HAP-1 (cell line): ENCODE measurements at regions not wholly inside any gene's neighbourhood (a gene's known extent, or its start where the extent isn't known, plus 50 kb on each side); places are given as distances from the start of the nearest gene placed in this dataset.

Source experiments
- DNase-seq, 2 experiments: peaks; one replicate each; pipeline ENCODE4 v3.0.0-alpha.2; 2016 to 2020; ENCODE audit warnings: low spot score in 2 of 2
- H3K27me3 ChIP-seq: fragments of 250-450 bp; sonication (Bioruptor Pico); 2 replicates; pipeline ENCODE4 v1.5.1; 2020; ENCODE audit warnings: low read depth, mild to moderate bottlenecking, moderate library complexity
- H3K36me3 ChIP-seq: fragments of 250-450 bp; sonication (Bioruptor Pico); replicated peaks from 2 replicates; pipeline ENCODE4 v1.5.1; 2020; ENCODE audit warnings: mild to moderate bottlenecking
- H3K4me1 ChIP-seq: fragments of 250-450 bp; sonication (Bioruptor Pico); 2 replicates; pipeline ENCODE4 v1.5.1; 2020; ENCODE audit warnings: mild to moderate bottlenecking
- H3K4me3 ChIP-seq: fragments of 250-450 bp; sonication (Bioruptor Pico); 2 replicates; pipeline ENCODE4 v1.5.1; 2020; ENCODE audit warnings: mild to moderate bottlenecking, moderate library complexity
- H3K9me3 ChIP-seq: fragments of 250-450 bp; sonication (Bioruptor Pico); 2 replicates; pipeline ENCODE4 v1.5.1; 2020; ENCODE audit warnings: mild to moderate bottlenecking, moderate library complexity
- in situ Hi-C: fragments of 300-500 bp; cut with MboI; formaldehyde crosslinking; loops from 3 replicates; pipeline ENCODE4 v1.14.3; 2020; ENCODE audit warnings: low sequenced_read_pairs, inconsistent platforms, mixed read lengths

DNA sequence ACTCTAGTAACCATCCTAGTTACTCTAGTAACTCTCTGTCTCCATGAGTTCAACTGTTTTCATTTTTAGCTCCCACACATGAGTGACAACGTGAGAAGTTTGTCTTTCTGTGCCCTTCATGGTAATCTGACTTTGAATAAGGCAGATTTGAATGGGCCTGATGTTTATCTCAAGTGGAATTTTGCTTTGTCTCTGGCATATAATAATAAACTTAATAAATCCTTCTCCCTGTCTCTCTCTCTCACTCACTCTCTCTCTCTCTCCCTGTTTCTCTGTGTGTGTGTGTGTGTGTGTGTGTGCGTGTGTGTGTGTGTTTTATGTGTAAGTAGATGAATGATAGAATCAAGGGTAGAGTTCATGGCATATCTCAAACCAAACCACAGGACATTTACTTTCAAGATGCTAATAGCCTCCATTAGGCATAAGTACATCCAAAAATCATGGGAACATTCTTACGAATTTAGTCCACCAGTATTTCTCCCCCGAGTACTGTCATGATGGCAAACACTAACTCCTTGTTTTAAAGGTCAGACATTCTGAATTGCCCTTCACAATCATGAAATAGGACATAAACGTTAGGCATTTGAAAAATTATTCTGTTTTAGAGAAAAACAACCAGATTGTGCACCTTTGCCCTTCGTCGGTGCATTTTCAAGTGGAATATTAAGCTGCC, 193.1 kb downstream of the SPATA18 start:
- Histone ChIP-seq H3K9me3 (no peaks in the 10 kb centered on the region), H3K27me3 (no peaks in the 10 kb centered on the region; the same call in 1 of the 2 replicates), H3K4me3 (no peak overlapping the region), H3K4me1 (no peaks in the 10 kb centered on the region; the same call in 1 of the 2 replicates), H3K36me3 (no peaks in the 10 kb centered on the region)
- in situ Hi-C loops = loop anchor here (25.0 kb wide), 2 partner anchors 743 to 1993 kb away; partner anchors contain the start of gene PDGFRA
- DNase-seq = no peak

GRCh38 chr4:52244848-52245247, 193.7 kb downstream of the SPATA18 start:
- Histone ChIP-seq H3K4me1 (no peaks in the 10 kb centered on the region; the same call in 1 of the 2 replicates), H3K36me3 (no peaks in the 10 kb centered on the region), H3K9me3 (no peaks in the 10 kb centered on the region), H3K4me3 (no peak overlapping the region), H3K27me3 (no peaks in the 10 kb centered on the region; the same call in 1 of the 2 replicates)
- in situ Hi-C loops = loop anchor here (25.0 kb wide), 2 partner anchors 742 to 1992 kb away; partner anchors contain the start of gene PDGFRA
- no peak for DNase-seq

DNA sequence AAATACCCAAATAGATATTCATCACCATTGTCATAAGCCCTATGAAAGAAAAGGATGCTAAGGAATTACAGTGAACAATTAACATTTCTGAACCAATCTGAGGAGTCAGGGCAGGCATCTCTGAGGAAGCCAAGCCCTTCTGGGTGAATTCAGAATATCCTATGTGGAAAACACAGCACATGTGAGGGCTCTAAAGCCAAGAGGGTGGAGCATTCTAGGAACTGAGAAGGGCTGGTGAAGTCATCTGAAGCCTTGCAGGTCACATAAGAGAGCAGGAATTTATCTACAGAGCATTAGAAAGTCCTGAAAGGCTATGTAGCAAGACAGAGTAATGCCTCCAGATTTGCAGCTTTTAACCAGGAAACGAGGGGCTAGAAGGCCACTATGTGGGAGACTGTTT, 195.7 kb downstream of the SPATA18 start:
- Histone ChIP-seq H3K4me1 (no peaks in the 10 kb centered on the region; the same call in 1 of the 2 replicates), H3K36me3 (no peaks in the 10 kb centered on the region), H3K27me3 (no peaks in the 10 kb centered on the region; the same call in 1 of the 2 replicates), H3K4me3 (no peak overlapping the region), H3K9me3 (no peaks in the 10 kb centered on the region)
- in situ Hi-C loops = loop anchor here (25.0 kb wide), 2 partner anchors 740 to 1990 kb away; partner anchors contain the start of gene PDGFRA
- DNase-seq = no peak

- H3K4me1 ChIP-seq = no peaks in the 10 kb centered on the region; the same call in 1 of the 2 replicates
- no peak for DNase-seq
- no peaks in the 10 kb centered on the region; the same call in 1 of the 2 replicates for H3K27me3 ChIP-seq
- H3K4me3 ChIP-seq = no peak overlapping the region
- in situ Hi-C loops = loop anchor here (25.0 kb wide), 2 partner anchors 739 to 1989 kb away; partner anchors contain the start of gene PDGFRA
- H3K9me3 ChIP-seq = no peaks in the 10 kb centered on the region
- no peaks in the 10 kb centered on the region for H3K36me3 ChIP-seq
These were observed 196.8 kb downstream of the SPATA18 start for GRCh38 chr4:52247941-52248340.

- no peak for DNase-seq
- Histone ChIP-seq H3K4me3 (no peak overlapping the region), H3K4me1 (no peaks in the 10 kb centered on the region; the same call in 1 of the 2 replicates), H3K36me3 (no peaks in the 10 kb centered on the region), H3K9me3 (no peaks in the 10 kb centered on the region), H3K27me3 (no peaks in the 10 kb centered on the region; the same call in 1 of the 2 replicates)
- in situ Hi-C loops = loop anchor here (25.0 kb wide), 2 partner anchors 738 to 1988 kb away; partner anchors contain the start of gene PDGFRA
These were observed 197.7 kb downstream of the SPATA18 start for GRCh38 chr4:52248820-52249219.

- Histone ChIP-seq H3K4me3 (no peak overlapping the region), H3K27me3 (peaks cover 3% of the 10 kb centered on the region; the same call in 1 of the 2 replicates), H3K9me3 (no peaks in the 10 kb centered on the region), H3K4me1 (no peaks in the 10 kb centered on the region; the same call in 1 of the 2 replicates), H3K36me3 (no peaks in the 10 kb centered on the region)
- in situ Hi-C loops = loop anchor here (25.0 kb wide), 2 partner anchors 738 to 1988 kb away; partner anchors contain the start of gene PDGFRA
- no peak for DNase-seq
These were observed 198.5 kb downstream of the SPATA18 start for GRCh38 chr4:52249581-52249980.

DNA sequence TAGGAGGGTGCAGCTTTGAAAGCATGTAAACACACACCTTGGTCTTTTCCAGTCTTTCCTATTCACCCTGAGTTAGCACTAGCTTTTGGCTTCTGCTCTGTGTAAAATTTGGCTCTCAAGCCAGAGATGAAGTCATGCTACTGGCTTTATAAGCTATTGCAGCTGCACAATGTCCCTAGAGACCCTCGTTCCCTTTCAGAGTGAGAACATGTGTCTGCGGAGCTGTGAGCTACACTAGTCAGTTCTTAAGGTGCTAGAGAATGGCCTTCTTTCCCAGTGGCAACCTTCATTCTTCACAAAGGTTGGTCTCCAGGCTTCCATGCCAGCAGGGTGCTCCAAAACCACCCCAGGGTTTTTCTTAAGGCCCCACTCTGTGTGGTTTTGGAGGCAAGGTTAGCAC, 199.1 kb downstream of the SPATA18 start:
- H3K9me3 ChIP-seq = no peaks in the 10 kb centered on the region
- no peaks in the 10 kb centered on the region for H3K36me3 ChIP-seq
- no peak overlapping the region for H3K4me3 ChIP-seq
- H3K27me3 ChIP-seq = peaks cover 3% of the 10 kb centered on the region; the same call in 1 of the 2 replicates
- DNase-seq = no peak
- in situ Hi-C loops = no loop called here
- no peaks in the 10 kb centered on the region; the same call in 1 of the 2 replicates for H3K4me1 ChIP-seq

DNA sequence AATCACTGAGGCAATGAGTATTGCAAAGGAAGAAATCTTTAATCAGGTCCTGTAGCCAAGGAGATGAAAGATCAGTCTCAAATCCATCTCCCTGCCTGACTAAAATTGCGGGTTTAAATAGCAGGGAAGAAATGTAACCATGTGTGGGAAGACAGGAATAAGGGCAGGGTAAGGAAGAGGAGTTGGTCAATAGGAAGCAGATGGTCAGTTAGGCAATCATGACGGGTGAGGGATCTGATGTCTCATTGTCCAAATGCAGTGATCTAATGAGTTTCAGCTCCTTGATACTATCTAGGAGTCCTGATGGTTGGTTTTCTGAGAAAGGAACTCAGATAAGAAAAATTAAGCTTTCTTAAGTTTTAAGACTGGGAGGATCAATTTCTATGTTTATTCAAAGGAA, 200.8 kb downstream of the SPATA18 start:
- Histone ChIP-seq H3K4me3 (no peak overlapping the region), H3K4me1 (no peaks in the 10 kb centered on the region), H3K27me3 (peaks cover 3% of the 10 kb centered on the region; the same call in 1 of the 2 replicates), H3K36me3 (no peaks in the 10 kb centered on the region), H3K9me3 (no peaks in the 10 kb centered on the region)
- DNase-seq = no peak
- in situ Hi-C loops = no loop called here

DNA sequence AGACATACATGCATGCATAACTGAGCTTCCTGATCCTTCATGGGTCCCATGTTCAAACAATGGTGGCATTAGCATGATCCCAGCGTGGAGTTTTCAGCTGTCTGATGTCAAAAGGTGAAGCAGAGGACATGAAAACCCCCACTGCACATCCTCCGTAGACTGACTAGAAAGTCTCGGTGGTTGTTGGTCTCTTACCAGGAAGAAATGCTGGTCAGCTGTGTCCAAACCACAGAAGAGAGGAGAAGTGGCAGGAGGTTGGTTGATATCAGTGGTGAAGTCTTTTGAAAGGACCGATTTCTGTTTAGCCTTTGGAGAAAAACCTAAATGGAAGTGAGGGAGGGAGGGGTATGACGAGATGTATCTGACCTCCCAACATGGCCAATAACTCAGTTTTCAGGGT, 201.9 kb downstream of the SPATA18 start:
- DNase-seq = no peak
- Histone ChIP-seq H3K4me1 (no peaks in the 10 kb centered on the region), H3K9me3 (no peaks in the 10 kb centered on the region), H3K27me3 (peaks cover 3% of the 10 kb centered on the region; the same call in 1 of the 2 replicates), H3K36me3 (no peaks in the 10 kb centered on the region), H3K4me3 (no peak overlapping the region)
- in situ Hi-C loops = no loop called here

DNA sequence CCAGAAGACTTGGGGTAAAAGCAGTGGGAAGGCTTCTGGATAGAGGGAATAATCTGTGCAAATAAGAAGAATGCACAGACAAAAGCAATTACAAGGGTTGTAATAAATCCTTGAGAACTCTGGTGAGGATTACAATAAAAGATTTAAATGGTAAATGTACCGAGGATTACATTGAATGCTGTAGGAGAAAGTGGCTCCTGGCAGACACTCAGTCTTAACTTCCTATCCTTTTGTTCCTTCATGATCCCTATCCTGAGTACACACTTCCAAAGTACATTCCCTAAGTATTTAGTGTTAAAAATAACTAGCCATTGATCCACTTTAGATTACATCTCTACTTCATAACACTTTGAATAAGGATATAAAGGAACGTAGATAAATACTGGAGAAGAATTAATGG, 205.4 kb downstream of the SPATA18 start:
- Histone ChIP-seq H3K9me3 (no peaks in the 10 kb centered on the region), H3K27me3 (peaks cover 3% of the 10 kb centered on the region; the same call in 1 of the 2 replicates), H3K4me1 (no peaks in the 10 kb centered on the region), H3K4me3 (no peak overlapping the region), H3K36me3 (no peaks in the 10 kb centered on the region)
- in situ Hi-C loops = no loop called here
- peak in 1 of 2 experiments; percentile 52 for DNase-seq

DNA sequence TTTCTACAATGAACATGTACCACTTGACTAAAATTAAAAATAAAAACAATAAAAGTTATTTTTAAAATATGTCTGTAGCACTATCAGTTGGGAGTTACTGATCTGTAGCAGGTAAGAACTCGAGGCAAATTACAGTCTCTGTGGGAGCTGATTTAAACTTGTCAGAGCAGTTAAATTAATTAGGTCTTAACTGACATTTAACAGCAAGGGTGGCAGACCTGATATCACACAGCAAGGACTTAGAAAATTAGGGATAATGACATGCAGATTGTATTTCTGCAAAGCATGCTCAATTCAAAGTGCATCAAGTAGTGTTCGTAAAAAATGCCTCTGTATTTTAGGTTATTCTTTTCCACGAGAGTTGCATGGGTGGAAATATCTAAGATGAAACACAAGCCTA, 208.9 kb downstream of the SPATA18 start:
- Histone ChIP-seq H3K4me1 (no peaks in the 10 kb centered on the region), H3K4me3 (no peak overlapping the region), H3K9me3 (no peaks in the 10 kb centered on the region), H3K36me3 (no peaks in the 10 kb centered on the region), H3K27me3 (no peaks in the 10 kb centered on the region)
- in situ Hi-C loops = no loop called here
- DNase-seq = no peak

- DNase-seq = no peak
- H3K4me1 ChIP-seq = no peaks in the 10 kb centered on the region
- H3K36me3 ChIP-seq = no peaks in the 10 kb centered on the region
- in situ Hi-C loops = no loop called here
- H3K9me3 ChIP-seq = no peaks in the 10 kb centered on the region
- no peak overlapping the region for H3K4me3 ChIP-seq
- no peaks in the 10 kb centered on the region for H3K27me3 ChIP-seq
These were observed 209.6 kb downstream of the SPATA18 start for GRCh38 chr4:52260514-52261210.

GRCh38 chr4:52263607-52264006, 212.5 kb downstream of the SPATA18 start:
- in situ Hi-C loops = no loop called here
- H3K27me3 ChIP-seq = no peaks in the 10 kb centered on the region
- no peak overlapping the region for H3K4me3 ChIP-seq
- H3K36me3 ChIP-seq = no peaks in the 10 kb centered on the region
- no peaks in the 10 kb centered on the region for H3K9me3 ChIP-seq
- no peaks in the 10 kb centered on the region for H3K4me1 ChIP-seq
- DNase-seq = no peak
